ENCODE measurements at regions not wholly inside any gene's neighbourhood (a gene's known extent, or its start where the extent isn't known, plus 50 kb on each side); places are given as distances from the start of the nearest gene placed in this dataset.
"Not testable (repeated sequence)": the region's sequence is repeated elsewhere in the genome, so short reads cannot be mapped to it uniquely, and the experiment has no call there.

GRCh38 chr9:108254236-108254635 lies 601.5 kb downstream of the ACTL7B start:
- WGBS, 2 donors, result 61 to 72% methylated on average over 2 of the region's 2 CpGs
- intact Hi-C loops (cut with DNase I), result no loop called here
- H3K4me1 ChIP-seq, result no peaks in the 10 kb centered on the region
- no peak overlapping the region for H3K27ac ChIP-seq
- ATAC-seq (no peak), DNase-seq (no peak)
- H3K27me3 ChIP-seq, result no peaks in the 10 kb centered on the region
- H3K36me3 ChIP-seq, result no peaks in the 10 kb centered on the region
- peaks cover 0 to 5% (median 0%) of the 10 kb centered on the region in 11 donors for H3K9me3 ChIP-seq
- TF ChIP-seq CTCF (IDR thresholded peaks at IDR 0.05), result no peak
- H3K4me3 ChIP-seq, result no peak overlapping the region

DNA sequence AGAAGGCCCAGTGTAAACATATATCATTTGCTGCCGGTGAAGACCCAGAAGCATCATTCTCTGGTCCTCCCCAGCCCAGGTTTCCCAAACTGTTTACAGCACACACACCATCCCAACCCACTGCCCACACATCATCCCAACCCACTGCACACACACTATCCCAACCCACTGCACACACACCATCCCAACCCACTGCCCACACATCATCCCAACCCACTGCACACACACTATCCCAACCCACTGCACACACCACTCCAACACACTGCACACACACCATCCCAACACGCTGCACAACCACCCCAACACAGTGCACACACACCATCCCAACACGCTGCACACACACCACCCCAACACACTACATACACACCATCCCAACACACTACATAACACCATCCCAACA lies 608.4 kb downstream of the ACTL7B start:
- intact Hi-C loops (cut with DNase I); H3K36me3 ChIP-seq; H3K27me3 ChIP-seq; H3K4me3 ChIP-seq; DNase-seq; ATAC-seq; H3K4me1 ChIP-seq; H3K27ac ChIP-seq; H3K9me3 ChIP-seq: not testable (repeated sequence)
- 89 to 93% methylated on average over 3 of the region's 3 CpGs for WGBS, 2 donors

DNA sequence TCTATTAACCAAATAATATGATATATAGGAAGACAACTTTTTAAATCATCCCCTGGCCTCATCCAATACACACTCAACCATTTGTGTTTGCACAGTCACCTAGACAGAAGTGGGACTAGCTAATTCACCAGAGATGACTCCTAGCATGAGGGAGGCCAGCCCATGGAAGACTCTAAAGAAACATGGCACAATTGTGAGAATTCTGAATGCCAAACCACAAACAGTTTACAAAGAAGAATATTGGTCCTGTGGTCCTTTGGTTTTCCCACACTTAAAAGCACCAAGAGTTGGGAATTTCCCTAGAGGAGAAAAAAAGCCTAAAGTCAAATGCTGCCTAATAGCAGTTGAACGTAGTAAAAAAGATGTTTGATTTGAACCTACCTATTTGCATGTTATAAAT lies 609.9 kb downstream of the ACTL7B start:
- intact Hi-C loops (cut with DNase I), result no loop called here
- H3K36me3 ChIP-seq, result no peaks in the 10 kb centered on the region
- 90 to 92% methylated on average over 1 of the region's 1 CpG for WGBS, 2 donors

GRCh38 chr9:108245331-108245730 lies 610.5 kb downstream of the ACTL7B start:
- no peak overlapping the region for H3K27ac ChIP-seq
- H3K4me1 ChIP-seq, result no peaks in the 10 kb centered on the region
- no peak overlapping the region for H3K4me3 ChIP-seq
- 56 to 63% methylated on average over 2 of the region's 2 CpGs for WGBS, 2 donors
- no peak for ATAC-seq
- H3K9me3 ChIP-seq, result no peaks in the 10 kb centered on the region
- no peaks in the 10 kb centered on the region for H3K36me3 ChIP-seq
- no peak for TF ChIP-seq CTCF (IDR thresholded peaks at IDR 0.05)
- DNase-seq, result no peak
- intact Hi-C loops (cut with DNase I), result no loop called here
- no peaks in the 10 kb centered on the region for H3K27me3 ChIP-seq

More for the DNA sequence above, 609.9 kb downstream of the ACTL7B start:
- DNase-seq (no peak), ATAC-seq (no peak)
- Histone ChIP-seq H3K27me3 (no peaks in the 10 kb centered on the region), H3K4me3 (no peak overlapping the region), H3K9me3 (no peaks in the 10 kb centered on the region), H3K27ac (no peak overlapping the region), H3K4me1 (no peaks in the 10 kb centered on the region)
- TF ChIP-seq CTCF (IDR thresholded peaks at IDR 0.05), result no peak

DNA sequence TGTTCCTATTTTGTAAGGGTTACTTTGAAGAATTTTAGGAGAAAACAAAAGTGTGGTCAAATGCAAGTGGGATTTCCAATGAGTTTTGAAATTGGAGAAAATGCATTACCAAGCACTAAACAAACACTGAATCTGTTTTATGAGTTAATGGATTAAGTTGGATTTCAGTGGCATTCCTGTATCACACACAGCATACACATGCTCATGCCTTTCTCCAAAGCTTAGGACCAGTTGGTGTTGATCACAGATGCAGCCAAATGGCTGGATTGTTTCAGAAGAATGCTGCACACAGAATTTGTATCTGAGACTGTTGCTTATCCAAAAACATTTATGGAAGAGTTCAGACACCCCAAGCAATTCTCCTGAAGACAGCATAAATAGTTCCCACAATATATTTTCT lies 611.1 kb downstream of the ACTL7B start:
- TF ChIP-seq CTCF (IDR thresholded peaks at IDR 0.05), result no peak
- no peaks in the 10 kb centered on the region for H3K9me3 ChIP-seq
- no peak overlapping the region for H3K4me3 ChIP-seq
- DNase-seq (no peak), ATAC-seq (no peak)
- H3K4me1 ChIP-seq, result no peaks in the 10 kb centered on the region
- no peak overlapping the region for H3K27ac ChIP-seq
- intact Hi-C loops (cut with DNase I), result no loop called here
- H3K36me3 ChIP-seq, result no peaks in the 10 kb centered on the region
- no peaks in the 10 kb centered on the region for H3K27me3 ChIP-seq

Measured in heart right ventricle (tissue), 16 donors.